Mucosa of stomach (tissue), 1 donor: ENCODE measurements at regions not wholly inside any gene's neighbourhood (a gene's known extent, or its start where the extent isn't known, plus 50 kb on each side); places are given as distances from the start of the nearest gene placed in this dataset.

Source experiments
- H3K27me3 ChIP-seq: one replicate; pipeline ENCODE4 v1.7.0; 2013; ENCODE audit warnings: mild to moderate bottlenecking, low read length; ENCODE audit not compliant: control insufficient read depth, insufficient read depth
- H3K36me3 ChIP-seq: one replicate; pipeline ENCODE4 v1.7.0; 2013; ENCODE audit warnings: low read length; ENCODE audit not compliant: control insufficient read depth, insufficient read depth
- H3K4me1 ChIP-seq: one replicate; pipeline ENCODE4 v1.7.0; 2013; ENCODE audit warnings: mild to moderate bottlenecking, low read length; ENCODE audit not compliant: control insufficient read depth, insufficient read depth
- H3K4me3 ChIP-seq: one replicate; pipeline ENCODE4 v1.7.0; 2013; ENCODE audit warnings: low read length
- H3K9ac ChIP-seq: one replicate; pipeline ENCODE4 v1.7.0; 2013; ENCODE audit warnings: mild to moderate bottlenecking, low read length, moderate library complexity
- H3K9me3 ChIP-seq: one replicate; pipeline ENCODE4 v1.7.0; 2013; ENCODE audit warnings: mild to moderate bottlenecking, low read length, moderate library complexity; ENCODE audit not compliant: control insufficient read depth
- donor health status: Pancreatic carcinoma.

- H3K9ac ChIP-seq, result no peak overlapping the region
- H3K36me3 ChIP-seq, result no peaks in the 10 kb centered on the region
- H3K27me3 ChIP-seq, result peaks cover 12% of the 10 kb centered on the region
- no peak overlapping the region for H3K4me3 ChIP-seq
- no peaks in the 10 kb centered on the region for H3K4me1 ChIP-seq
- peaks cover 8% of the 10 kb centered on the region for H3K9me3 ChIP-seq
Observed at GRCh38 chr1:2867861-2868260, 66.4 kb upstream of the TTC34 start.

- H3K9ac ChIP-seq, result no peak overlapping the region
- no peaks in the 10 kb centered on the region for H3K4me1 ChIP-seq
- H3K36me3 ChIP-seq, result no peaks in the 10 kb centered on the region
- no peak overlapping the region for H3K4me3 ChIP-seq
- H3K27me3 ChIP-seq, result peaks cover 12% of the 10 kb centered on the region
- peaks cover 8% of the 10 kb centered on the region for H3K9me3 ChIP-seq
Observed at GRCh38 chr1:2868571-2869195, 67.2 kb upstream of the TTC34 start.

GRCh38 chr1:2871246-2871815 is 69.8 kb upstream of the TTC34 start:
- Histone ChIP-seq H3K9me3 (peaks cover 8% of the 10 kb centered on the region), H3K27me3 (peaks cover 12% of the 10 kb centered on the region), H3K36me3 (no peaks in the 10 kb centered on the region), H3K4me3 (no peak overlapping the region), H3K4me1 (no peaks in the 10 kb centered on the region), H3K9ac (no peak overlapping the region)

- H3K27me3 ChIP-seq, result peaks cover 7% of the 10 kb centered on the region
- peaks cover 8% of the 10 kb centered on the region for H3K9me3 ChIP-seq
- H3K4me3 ChIP-seq, result no peak overlapping the region
- H3K36me3 ChIP-seq, result no peaks in the 10 kb centered on the region
- H3K4me1 ChIP-seq, result no peaks in the 10 kb centered on the region
- no peak overlapping the region for H3K9ac ChIP-seq
Observed at GRCh38 chr1:2874207-2874606, 72.7 kb upstream of the TTC34 start.

- Histone ChIP-seq H3K4me1 (no peaks in the 10 kb centered on the region), H3K9ac (no peak overlapping the region), H3K36me3 (no peaks in the 10 kb centered on the region), H3K9me3 (peaks cover 8% of the 10 kb centered on the region), H3K4me3 (no peak overlapping the region), H3K27me3 (peaks cover 7% of the 10 kb centered on the region)
Observed at GRCh38 chr1:2874607-2875480, 73.4 kb upstream of the TTC34 start.

GRCh38 chr1:2875707-2876561 is 74.4 kb upstream of the TTC34 start:
- Histone ChIP-seq H3K4me1 (no peaks in the 10 kb centered on the region), H3K9me3 (peaks cover 8% of the 10 kb centered on the region), H3K9ac (no peak overlapping the region), H3K36me3 (no peaks in the 10 kb centered on the region), H3K4me3 (no peak overlapping the region), H3K27me3 (peaks cover 7% of the 10 kb centered on the region)

GRCh38 chr1:2876846-2877245 is 75.4 kb upstream of the TTC34 start:
- peaks cover 7% of the 10 kb centered on the region for H3K27me3 ChIP-seq
- no peak overlapping the region for H3K9ac ChIP-seq
- H3K4me3 ChIP-seq, result no peak overlapping the region
- no peaks in the 10 kb centered on the region for H3K4me1 ChIP-seq
- no peaks in the 10 kb centered on the region for H3K9me3 ChIP-seq
- H3K36me3 ChIP-seq, result no peaks in the 10 kb centered on the region

GRCh38 chr1:2877391-2877790 is 75.9 kb upstream of the TTC34 start:
- peaks cover 7% of the 10 kb centered on the region for H3K27me3 ChIP-seq
- no peak overlapping the region for H3K9ac ChIP-seq

GRCh38 chr1:2878591-2878990 is 77.1 kb upstream of the TTC34 start:
- no peaks in the 10 kb centered on the region for H3K36me3 ChIP-seq
- no peaks in the 10 kb centered on the region for H3K4me1 ChIP-seq
- H3K27me3 ChIP-seq, result peaks cover 7% of the 10 kb centered on the region
- H3K4me3 ChIP-seq, result no peak overlapping the region
- H3K9me3 ChIP-seq, result no peaks in the 10 kb centered on the region
- no peak overlapping the region for H3K9ac ChIP-seq

More at GRCh38 chr1:2877391-2877790, 75.9 kb upstream of the TTC34 start:
- H3K4me3 ChIP-seq, result no peak overlapping the region
- no peaks in the 10 kb centered on the region for H3K4me1 ChIP-seq
- no peaks in the 10 kb centered on the region for H3K9me3 ChIP-seq
- no peaks in the 10 kb centered on the region for H3K36me3 ChIP-seq

GRCh38 chr1:2879026-2879425 is 77.5 kb upstream of the TTC34 start:
- Histone ChIP-seq H3K4me1 (no peaks in the 10 kb centered on the region), H3K9ac (no peak overlapping the region), H3K27me3 (peaks cover 7% of the 10 kb centered on the region), H3K36me3 (no peaks in the 10 kb centered on the region), H3K9me3 (no peaks in the 10 kb centered on the region), H3K4me3 (no peak overlapping the region)

- Histone ChIP-seq H3K9ac (no peak overlapping the region), H3K27me3 (peaks cover 7% of the 10 kb centered on the region), H3K4me3 (no peak overlapping the region), H3K9me3 (no peaks in the 10 kb centered on the region), H3K4me1 (no peaks in the 10 kb centered on the region), H3K36me3 (no peaks in the 10 kb centered on the region)
Observed at GRCh38 chr1:2879591-2879990, 78.1 kb upstream of the TTC34 start.
